GM20431 (cell line): ENCODE measurements at regions not wholly inside any gene's neighbourhood (a gene's known extent, or its start where the extent isn't known, plus 50 kb on each side); places are given as distances from the start of the nearest gene placed in this dataset.

ENCODE experiments used
- in situ Hi-C: fragments of 300-500 bp; cut with MseI, MboI; formaldehyde crosslinking; loops from one replicate; pipeline ENCODE4 v1.15.0; 2020; ENCODE audit warnings: low sequenced_read_pairs; ENCODE audit not compliant: unreplicated experiment

DNA sequence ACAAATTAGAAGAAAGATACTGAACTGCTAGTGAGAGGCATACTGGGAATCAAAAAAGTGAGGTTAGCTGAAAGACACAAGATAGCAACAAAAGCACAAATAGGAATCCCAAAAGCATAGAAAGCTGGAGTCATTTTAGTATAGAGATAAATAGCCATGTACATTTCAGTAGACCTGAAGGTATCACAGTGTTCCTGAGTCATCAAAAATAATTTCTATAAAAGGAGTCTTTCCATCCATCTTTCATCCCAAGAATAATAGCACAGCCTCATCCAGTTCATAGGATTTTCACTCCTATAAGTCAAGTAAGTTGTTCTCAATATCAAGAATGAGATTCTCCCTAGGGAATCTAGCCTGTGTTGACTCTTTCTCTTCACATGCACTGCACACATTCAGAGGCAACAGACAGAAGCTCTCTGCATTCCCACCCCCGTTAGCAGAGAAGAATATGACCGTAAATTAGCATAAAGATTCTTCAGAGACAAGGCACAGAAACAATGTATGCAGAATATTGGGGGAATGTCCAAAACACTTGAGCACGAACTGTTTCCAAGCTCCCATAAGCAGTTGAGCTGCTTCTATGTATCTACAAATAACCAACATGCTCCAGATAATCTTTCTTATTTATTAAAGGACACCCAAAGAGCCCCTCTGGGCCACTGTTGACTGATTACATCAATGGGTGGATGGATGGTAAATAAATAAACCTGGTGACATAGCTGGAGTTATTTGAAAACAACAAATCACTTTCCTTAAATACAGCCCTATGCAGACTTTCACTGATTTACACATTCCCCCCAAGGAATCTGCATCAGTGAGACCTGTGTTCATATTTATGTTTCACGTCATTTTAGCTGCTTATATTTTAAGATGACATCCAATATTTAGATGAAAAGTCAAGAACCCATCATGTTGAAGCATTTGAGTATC lies 174.5 kb upstream of the PKDCC start:
- in situ Hi-C loops = loop anchor here (5.0 to 25.0 kb wide), 2 partner anchors 209 to 464 kb away; no protein-coding TSS in a partner anchor

DNA sequence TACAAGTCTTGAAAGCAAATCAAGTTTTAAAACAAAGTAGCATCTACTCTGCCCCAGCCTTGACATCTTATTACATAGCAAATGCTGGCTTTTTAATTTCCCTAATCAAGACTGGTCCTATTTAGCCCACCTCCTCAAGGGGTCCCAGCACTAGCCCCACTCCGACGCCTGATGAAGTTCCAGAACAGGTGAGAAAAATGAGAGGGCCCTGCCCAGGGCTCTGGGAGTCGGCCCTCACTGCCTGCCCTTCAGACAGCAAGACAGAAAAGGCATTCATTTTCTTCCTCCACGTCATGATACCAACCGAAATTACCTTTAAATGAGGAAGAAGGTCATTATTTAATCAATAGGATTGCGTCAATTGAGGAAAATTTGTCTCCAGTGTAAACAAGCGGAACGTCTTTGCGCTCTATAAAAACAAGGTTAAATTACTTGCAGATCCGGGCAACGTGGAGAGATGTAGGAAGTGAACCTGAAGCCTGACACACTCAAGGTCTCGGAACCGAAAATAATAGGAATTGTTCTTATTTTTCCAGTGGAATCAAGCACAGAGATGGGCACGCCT lies 170.6 kb upstream of the PKDCC start:
- in situ Hi-C loops = no loop called here

DNA sequence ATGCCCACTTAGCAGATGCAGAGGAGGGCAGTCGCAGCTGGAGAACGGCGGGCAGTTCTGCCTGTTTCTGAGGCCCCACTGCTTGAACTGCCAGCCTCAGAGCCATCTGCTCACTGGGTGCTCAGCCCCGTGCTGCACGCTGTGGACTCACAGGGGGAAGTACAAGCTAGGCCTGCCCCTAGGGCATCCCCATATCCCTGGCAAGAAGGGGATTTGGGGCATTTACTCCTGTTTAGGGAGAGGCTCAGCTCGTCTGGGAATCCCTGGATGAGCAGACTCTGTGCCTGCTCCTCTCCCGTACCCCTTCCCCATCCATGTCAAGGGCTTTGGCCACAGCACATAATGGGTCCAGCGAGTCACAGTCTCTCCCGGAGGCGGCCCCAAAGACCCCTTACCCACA lies 169.8 kb upstream of the PKDCC start:
- in situ Hi-C loops = no loop called here

DNA sequence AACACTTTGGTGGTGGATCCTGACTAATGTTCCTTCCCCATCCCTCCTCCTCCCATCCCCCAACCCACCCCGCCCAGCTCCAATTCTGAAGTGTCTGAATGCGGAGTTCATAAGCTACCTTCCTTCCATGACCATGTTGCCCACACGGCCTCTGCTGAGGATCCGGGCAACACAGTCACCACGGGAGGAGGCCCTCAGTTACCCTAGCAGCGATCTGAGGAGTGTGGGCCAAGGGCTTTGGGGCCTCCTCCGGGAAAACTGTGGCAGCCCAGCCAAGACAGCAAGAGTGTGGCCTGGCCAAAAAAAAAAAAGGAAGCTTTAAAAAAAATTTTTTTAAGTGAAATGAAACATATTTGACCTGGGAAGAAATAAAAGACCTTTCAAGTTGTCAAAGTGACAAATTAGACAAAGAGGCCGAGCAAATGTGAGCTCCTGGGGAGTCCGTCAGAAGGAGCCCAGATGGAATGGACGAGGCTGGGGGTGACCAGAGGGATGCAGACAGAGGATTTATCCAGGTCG lies 169.0 kb upstream of the PKDCC start:
- in situ Hi-C loops = no loop called here

DNA sequence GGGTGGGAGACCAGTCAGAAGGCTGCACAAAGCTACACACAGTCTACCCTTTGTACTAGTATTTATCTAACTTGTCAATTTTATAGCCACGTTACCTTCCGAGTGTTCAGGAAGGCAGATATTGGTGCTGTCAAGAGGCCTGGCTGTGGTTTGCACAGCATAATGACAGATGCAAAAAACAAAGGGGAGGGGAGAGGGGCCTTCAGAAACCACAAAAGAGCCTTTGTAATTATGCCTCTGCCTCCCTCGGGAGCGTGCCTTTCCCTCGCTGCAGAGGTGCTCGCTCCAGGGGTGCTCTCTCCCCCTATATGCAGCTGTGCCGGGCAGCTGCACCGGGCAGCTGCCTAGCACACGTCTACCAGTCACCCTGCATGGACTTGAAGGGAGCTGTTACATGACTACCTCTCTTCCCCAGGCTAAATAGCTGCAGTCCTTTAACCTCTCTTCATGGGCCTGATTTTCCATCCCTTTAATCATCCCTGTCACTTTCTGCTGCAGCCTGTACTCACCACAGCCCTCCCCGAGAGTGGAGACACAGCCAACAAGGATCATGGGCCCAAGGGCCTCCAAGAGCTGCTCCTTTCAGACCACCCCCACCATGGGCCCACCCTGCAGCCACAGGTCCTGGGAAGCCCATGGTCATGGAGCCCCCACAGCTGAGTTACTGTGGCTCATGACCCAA lies 168.4 kb upstream of the PKDCC start:
- in situ Hi-C loops = no loop called here

DNA sequence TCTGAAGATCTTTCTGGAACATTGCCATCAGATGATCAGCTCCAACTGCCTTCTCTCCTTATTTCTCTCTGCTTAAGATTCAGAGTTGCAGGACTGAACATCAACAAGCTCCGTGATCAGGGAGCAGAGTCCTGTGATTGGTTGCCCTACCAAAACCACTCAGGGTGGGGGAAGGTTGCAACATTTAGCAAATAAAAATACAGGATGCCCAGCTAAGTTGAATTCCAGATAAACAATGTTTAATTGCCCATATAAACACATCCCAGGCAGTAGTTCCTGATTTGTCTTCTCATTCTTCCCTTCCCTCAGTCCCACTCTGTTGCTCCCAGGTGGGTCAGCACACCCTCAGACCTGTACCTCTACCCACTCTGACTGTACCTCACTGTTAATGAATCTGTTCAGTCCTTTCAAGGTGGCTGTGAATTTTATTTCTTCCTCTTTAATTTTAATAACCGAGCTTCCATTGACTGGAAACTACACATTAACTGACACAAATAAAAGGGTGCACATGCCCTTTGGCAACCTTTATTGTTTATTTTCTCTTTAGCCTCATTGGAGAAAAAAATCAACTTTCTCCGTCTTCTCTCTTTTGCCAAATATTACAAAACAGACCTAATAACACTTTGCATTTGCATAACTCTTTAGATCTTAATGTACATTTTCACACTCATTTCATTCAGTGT lies 167.1 kb upstream of the PKDCC start:
- in situ Hi-C loops = no loop called here

DNA sequence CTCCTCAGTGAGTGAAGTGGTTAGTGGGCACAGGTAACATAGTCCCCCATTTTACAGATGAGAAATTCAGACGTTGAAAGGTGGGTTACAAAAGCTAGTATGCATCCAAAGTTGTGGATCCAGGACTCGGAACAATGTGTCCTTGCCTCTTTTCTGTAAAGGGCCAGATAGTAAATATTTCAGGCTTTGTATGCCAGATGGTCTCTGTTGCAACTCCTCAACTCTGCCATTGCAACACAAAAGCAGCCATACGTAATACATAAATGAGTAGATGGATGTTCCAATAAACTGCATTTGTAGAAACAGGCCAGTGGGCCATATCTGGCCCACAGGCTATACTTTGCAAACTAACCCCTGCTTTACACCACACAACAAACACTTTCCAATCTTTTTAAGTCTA lies 166.6 kb upstream of the PKDCC start:
- in situ Hi-C loops = no loop called here

DNA sequence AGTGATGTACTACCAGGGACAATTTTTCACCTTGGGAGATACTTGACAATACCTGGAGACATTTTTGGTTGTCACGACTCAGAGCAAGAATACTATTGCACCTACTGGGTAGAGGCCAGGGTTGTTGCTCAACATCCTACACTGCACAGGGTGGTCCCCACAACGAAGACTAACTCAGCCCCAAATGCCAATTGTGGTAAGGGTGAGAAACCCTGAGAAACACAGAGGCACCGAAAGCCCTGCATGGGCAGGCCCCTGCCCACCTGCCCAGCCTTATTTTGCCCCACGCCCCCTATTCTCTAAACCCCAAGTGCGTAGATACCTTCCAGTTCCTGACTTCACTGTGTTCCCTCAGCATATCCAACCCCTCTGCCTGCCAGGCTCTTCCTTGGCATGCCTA lies 163.1 kb upstream of the PKDCC start:
- in situ Hi-C loops = no loop called here

DNA sequence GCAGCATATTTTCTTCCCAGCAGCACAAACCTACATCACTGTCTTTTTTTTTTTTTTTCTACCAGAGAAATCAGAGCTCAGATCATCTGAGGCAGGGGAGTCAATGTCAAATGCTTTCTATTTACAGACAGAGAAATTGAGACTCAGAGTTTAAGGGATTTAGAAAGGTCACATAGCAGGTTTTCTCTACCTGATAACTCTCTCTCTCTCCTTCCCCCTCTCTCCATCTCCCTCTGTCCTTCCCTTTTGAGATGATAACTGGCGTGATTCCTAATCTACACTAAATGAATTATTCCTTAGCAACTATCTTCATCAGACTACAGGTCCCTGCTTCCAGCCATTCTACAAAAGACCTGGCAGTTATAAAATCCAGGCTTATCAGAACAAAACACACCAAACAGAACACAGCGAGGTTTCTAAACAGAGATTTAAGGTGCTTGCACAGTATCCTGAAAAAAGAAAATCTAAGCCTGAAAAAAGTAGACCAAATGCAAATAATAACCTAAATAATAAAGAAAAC lies 161.6 kb upstream of the PKDCC start:
- in situ Hi-C loops = no loop called here

DNA sequence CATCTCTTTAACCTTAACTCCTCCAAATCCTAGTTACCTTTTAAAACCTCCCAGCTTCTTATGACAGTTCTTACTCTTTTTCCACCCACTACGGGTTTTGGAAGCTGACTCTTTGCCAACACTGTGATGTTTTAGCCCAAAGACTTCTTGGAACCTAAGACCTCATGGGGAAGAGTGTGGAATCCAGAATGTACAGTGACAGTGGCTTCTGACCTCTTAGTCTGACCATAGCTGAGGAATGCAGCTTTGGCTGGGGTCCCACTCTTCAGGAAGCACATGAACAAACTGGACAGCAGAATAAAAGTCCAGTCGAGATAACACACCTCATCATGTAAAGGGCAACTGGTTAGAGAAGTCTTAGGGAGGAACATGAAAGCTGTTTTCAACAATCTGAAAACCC lies 161.1 kb upstream of the PKDCC start:
- in situ Hi-C loops = no loop called here

DNA sequence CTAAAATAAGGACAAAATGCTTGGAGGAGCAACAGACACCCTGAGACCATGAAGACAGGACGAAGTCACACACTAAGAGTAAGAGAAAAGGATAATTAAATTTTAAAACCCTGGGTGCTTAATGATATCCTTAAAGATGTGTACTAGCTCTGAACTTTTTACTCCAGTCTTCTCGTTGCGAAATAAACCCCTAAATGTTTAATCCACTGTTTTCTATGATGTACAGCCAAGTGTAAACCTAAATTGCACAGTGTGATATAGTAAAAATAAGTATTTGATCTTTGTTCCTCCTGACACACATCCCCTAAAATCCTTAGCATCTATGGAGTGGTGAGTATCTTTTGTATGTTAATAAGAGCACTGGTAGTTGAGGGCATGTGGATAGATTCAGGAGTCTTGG lies 157.5 kb upstream of the PKDCC start:
- in situ Hi-C loops = no loop called here

DNA sequence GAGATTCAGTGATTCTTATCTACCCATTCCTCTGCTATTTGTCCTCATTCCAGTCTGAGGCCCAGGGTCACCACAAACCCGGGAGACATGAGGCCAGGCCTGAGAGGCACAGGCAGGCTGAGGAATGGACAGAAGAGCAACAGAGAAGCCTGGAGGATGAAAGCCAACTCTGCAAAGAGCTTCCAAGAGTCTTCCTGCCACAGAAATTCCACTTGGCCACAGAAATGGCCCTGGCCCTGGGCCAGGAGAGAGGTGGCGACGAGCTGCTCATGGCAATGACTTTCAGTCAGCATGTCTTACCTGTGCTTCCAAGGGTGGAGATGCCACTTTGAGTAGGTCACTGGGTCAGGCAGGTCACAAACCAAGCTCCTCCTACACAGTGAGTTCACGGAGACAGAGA lies 155.3 kb upstream of the PKDCC start:
- in situ Hi-C loops = no loop called here

DNA sequence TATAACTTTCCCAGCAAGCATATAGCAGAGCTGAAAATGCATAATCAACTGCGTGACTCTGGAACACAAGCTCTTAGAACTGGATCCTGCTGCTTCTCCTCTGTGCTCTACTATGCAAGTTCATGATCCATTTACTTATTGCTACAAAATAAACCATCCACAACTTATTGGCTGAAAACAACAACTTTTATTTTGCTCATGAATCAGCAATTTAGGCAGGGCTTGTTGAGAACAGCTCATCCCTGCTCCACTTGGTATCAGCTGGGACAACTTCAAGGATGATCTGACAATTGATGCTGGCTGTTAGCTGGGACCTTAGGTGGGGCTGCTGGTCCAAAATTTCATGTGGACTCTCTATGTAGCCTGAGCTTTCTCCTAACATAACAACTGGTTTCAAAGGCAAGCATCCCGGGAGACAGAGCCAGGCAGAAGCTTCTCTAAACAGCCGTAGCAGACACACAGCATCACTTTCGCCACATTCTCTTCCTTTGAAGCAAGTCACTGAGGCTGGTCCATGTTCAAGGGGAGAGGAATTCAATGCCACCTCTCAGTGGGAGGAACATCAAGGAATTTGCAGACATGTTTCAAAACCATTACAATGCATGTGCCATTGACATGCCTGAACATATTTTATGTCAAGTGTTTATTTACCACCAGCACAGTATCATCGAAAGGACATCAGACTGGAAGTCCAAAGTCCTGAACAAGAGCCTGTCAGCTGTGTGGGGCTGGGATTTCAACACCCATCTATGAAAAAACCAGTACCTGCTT lies 153.1 kb upstream of the PKDCC start:
- in situ Hi-C loops = no loop called here

DNA sequence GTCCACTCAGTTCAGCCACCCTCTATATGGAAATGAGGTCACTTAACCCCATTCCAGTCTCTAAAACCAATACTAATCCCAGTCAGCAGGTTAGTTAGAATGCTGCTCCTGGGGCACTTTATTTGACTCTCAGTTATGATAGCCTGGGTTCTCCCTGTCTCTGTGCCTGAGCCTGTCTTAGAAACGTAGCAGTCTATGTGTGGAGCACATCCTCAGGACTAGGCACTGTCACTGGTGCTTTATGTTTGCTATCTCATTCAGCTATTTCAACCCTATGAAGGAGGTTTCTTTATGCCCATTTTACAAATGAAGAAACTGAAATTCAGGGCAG lies 152.5 kb upstream of the PKDCC start:
- in situ Hi-C loops = no loop called here

DNA sequence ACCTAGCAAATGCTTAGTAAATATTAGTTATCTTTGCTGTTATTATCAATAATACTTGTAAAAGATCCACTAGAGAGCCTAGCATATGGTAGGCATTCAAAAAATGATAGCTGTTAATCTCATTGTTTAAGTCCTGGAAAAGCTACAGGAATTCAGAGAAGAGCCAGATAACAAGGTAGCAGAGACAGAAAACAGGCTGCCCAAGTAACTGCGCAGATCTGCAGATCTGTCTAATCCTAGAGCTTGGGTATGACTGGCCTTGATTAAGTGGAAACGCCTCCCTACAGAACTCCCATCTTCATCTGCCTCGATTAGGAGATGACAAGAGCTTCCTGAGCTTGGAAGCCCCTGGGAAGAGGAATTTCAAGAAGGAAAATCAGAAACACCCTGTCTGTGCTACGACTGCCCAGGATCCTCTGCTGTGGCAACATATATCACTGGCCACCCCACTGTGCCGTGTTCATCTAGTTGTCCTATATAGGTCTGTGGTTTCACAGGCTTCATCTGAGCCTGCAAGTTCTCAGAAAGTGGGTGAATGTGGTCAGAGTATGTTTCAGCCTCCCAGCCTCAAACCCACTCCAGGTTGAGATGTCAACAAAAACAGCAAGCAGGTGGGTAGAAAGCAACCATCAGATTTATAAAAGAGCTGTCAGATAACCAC lies 151.5 kb upstream of the PKDCC start:
- in situ Hi-C loops = no loop called here

DNA sequence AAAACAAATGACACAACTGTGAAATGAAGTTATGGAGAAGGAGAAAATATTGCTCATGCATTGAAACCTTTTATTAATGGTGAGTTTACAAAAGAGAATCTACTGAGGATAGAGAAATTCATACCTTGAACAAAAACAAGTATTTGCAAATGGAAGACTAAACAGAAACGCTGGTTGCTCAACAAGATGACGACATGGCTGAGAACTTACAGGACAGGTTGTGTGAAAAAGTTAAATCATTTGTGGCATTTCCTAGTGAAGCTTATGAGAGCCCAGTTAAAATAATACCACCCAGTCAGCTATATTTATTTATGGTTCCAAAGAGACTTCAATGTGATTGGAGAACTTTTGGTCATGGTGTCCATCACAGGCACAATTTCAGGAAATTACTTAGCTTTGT lies 148.6 kb upstream of the PKDCC start:
- in situ Hi-C loops = no loop called here

DNA sequence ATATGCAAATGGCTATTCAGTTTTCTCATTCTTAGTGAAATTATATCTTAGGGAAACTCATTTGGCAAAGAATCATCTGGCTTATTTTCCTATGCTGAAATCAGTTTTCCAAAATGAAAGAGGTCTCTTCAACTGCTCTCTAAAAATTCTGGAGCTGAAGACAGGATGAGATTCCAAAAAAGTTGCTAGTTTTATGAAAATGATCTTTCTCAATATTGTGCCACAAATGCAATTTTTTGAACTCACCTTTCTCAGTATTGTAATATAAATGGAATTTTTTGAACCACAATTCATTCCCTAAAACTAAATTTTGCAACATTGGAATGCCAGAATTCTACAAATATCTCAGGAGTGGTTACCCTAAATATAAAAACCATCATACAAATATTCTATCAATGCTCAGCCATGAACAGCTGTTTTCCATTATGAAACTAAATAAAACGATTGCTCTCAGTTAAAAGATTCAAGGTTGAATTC lies 147.7 kb upstream of the PKDCC start:
- in situ Hi-C loops = no loop called here

DNA sequence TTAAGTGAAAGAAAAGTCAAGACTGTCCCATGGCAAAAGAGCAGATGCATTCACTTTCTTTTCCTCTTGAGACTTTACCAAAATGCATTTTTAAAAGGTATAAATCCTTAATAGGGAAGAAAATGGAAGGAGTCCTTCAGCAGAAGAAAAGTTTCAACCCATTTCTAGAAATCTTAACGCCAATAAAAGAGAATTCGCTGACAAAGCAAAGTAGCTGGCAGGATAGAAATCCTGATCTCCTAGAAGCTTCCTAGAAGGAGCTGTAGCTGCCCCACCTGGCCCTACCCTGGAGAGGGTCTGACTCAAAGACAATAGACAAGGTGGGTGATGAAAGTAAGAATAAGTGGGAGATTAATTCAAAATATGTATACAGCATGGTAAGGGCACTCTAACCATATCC lies 144.9 kb upstream of the PKDCC start:
- in situ Hi-C loops = no loop called here
